HG03571 (cell line): ENCODE measurements at regions not wholly inside any gene's neighbourhood (a gene's known extent, or its start where the extent isn't known, plus 50 kb on each side); places are given as distances from the start of the nearest gene placed in this dataset.
"Not testable (repeated sequence)": the region's sequence is repeated elsewhere in the genome, so short reads cannot be mapped to it uniquely, and the experiment has no call there.

Source experiments
- ATAC-seq: cut with Tn5 transposase; IDR thresholded peaks from one replicate; pipeline ENCODE4 v1.9.1; 2021; ENCODE audit not compliant: unreplicated experiment

DNA sequence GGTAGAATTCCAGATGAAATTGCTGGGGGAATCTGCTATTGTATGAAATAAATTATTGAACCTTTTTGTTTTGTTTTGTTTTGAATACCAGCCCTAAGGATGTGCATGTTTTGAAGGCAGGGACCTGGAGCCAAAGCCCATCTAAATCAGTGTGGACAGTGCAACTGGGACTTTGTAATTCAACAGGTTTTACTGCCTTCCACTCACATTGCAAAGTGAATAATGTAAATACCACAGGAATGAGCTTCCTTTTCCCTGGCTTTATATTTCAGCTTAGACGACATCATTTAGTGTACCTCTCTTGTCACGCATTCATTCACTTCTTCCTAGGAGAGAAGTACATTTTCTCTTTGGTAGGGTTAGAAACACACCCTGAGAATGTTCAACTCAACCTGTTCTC lies 795.0 kb downstream of the CENPC start:
- no peak for ATAC-seq

GRCh38 chr4:66746918-66747317 lies 798.4 kb downstream of the CENPC start:
- ATAC-seq, result not testable (repeated sequence)

- no peak for ATAC-seq
Measured at GRCh38 chr4:66741081-66741480, 804.2 kb downstream of the CENPC start.

DNA sequence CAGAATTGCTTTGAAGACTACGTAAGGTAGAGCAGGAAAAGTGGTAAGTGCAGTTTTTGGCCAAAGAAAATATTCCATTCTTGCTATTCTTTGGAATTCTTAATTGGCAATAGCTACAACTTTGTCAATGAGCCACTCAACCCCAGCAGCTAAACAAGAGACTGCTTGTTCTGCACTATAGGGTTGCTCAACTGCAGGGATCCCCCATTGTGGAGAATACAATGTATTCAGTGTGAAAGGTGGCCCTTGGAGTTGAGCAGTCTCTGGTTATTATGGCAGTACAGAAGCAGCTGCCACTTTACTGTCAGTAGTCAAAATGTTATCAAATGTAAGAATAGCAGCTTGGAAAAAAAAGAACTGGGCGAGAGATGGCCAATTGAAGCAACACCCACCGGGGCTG lies 808.7 kb downstream of the CENPC start:
- no peak for ATAC-seq

DNA sequence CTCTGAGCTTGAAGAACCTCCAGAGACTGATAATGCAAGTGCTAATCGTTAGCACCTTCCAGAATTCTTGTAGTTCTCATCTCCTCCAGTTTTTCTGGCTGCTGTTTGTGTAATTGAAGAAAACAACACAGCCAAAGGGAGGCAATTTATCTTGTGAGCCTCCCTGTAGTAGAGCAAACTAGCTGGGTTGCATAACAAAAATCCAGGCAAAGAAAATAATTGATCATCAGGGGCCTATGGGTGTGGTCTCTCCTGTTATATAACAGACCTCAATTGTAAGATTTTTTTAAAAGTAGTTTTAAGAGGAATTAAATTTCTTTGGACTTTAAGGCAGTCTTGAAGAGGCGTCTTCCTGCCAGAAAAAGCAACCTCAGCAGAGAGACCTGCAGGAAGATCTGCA lies 817.0 kb downstream of the CENPC start:
- no peak for ATAC-seq

GRCh38 chr4:66712301-66712921 lies 832.9 kb downstream of the CENPC start:
- ATAC-seq, result not testable (repeated sequence)

GRCh38 chr4:66704243-66704642 lies 841.1 kb downstream of the CENPC start:
- ATAC-seq, result no peak

- ATAC-seq, result no peak
Measured at GRCh38 chr4:66694739-66695138, 850.6 kb downstream of the CENPC start.

DNA sequence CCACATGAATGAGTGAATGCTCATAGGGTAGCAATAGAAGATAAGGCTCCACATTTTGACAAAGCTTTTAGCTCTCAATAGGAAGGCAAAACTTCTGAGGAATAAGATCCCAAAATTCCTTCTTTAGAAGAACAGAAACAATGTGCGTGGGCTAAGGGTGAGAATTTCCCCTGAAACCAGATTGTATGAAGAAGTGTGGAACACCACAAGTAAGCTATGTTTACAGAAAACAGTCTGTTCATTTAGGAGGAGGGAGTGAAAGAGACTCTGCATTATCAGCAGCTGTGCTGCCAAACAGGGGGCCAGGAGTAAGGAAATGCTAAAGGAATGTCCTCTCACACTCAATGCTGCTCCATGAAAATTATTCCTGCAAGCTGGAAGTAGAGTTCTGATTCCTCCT lies 851.6 kb downstream of the CENPC start:
- no peak for ATAC-seq

DNA sequence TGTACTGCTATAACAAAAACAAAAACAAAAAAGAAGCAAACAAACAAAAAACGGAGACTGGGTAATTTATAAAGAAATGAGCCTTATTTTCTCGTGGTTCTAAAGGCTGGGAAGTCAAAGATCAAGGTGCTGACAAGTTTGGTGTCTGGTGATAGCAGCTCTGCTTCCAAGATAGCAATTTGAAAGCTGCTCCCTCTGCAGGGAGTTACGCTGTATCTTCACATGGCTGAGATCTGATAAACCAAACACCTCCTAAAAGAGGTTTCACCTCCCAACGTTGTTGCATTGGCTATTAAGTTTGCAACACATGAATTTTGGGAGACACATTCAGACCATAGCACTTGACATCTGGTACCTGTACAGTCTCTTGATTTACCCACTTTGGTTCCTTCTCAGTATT lies 854.2 kb downstream of the CENPC start:
- no peak for ATAC-seq

- ATAC-seq, result no peak
Measured at GRCh38 chr4:66688674-66689073, 856.6 kb downstream of the CENPC start.

DNA sequence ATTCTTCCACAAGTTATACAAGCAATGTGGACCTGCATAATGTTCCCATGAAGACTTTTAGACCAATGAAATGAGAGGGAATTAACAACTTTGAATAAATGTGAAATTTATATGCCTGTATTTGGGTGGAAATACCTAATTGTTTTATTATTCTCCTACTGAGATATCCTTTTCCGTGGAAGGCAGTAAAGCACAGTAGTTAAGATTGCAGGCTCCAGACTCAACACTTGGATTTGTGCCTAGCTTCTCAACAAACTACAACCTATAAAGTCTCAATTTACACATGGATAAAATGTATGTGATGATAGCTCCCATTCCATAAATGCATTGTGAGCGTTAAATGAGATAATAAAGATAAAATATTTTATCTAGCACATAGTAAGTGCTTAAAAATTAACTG lies 857.8 kb downstream of the CENPC start:
- ATAC-seq, result no peak

- ATAC-seq, result no peak
Measured at GRCh38 chr4:66681962-66682361, 863.3 kb downstream of the CENPC start.

DNA sequence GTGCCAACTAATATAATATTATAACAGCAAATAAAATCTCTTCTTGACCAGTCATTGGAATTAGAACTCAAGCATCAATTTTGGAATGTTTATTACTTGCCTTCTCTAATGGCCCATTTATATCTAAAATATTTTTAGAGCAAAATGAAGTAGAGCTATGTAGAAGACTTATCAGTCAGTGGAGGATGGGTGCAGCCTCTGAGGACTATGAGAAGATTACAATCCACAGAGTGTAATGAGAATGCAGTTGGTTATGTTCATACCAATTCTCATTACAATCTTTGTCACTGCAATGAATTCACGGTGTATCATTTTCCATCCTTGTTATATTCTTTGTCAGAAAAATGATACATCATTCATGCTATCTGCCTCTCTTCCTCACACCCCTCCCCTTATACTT lies 878.1 kb downstream of the CENPC start:
- no peak for ATAC-seq

DNA sequence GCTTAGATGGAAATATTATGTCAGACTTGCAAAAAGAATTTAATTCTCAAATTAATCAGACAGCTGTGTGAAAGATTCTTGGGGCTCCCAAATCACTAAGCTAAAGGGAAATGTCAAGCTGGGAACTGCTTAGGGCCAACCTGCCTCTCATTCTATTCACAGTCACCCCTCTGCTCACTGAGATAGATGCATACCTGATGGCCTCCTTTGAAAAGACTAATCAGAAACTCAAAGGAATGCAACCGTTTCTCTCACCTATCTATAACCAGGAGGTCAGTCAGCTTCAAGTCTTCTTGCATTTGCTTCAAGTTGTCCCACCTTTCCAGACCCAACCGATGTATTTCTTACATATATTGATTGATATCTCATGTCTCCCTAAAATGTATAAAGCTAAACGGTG lies 882.7 kb downstream of the CENPC start:
- ATAC-seq, result no peak

DNA sequence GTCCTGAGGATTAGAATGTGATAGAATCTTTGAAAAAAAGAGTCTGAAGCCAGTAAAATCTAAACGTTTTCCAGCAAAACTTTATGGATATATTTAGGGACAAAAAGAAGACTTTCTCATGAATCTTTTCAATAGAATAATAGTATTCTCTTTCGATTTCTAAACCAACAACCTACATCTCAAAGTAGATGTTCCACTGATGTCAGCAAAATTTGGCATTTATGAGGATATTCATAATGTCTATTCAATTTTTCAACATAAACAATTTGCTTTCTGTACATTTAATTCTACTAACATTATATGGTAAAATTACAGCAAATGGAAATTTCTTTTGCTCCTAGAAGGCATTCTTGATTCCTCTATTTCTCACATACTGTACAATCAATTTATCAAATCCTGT lies 886.5 kb downstream of the CENPC start:
- ATAC-seq, result no peak

DNA sequence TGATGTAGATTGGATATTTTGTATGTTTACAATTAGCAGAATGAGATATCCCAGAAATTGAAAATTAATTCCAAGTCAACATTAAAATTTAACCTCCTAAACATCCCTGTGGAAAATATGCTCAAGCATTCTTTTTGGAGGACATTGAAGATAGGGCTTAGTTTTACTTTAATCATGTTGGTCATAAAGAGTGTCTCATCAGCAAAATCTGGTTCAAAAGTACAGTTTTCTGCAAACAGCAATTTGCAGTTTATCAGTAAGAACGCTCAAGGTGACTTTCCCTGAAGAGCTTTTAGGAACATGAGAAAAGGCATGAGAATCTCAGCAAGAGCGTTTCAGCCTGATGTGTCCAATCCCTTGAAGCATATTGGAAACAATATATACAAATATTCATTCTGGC lies 889.8 kb downstream of the CENPC start:
- no peak for ATAC-seq

DNA sequence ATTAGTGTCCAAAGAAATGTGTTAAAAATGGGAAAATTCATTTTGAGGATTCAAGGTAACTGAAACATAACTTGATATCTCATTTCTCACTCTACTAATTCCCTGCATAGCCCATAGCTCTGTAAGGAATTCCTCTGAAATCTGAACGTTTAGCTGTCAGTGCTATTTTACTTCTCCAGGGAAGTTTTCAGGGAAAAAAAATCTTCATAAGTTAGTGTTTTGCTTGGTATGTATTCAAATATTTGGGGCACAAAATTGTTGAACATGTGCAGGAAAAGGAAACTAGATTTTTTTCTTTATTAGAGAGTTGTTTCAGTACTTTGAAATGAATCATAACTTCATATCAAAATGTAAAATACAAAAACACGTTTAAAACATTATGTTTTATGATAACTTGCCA lies 891.4 kb downstream of the CENPC start:
- no peak for ATAC-seq

DNA sequence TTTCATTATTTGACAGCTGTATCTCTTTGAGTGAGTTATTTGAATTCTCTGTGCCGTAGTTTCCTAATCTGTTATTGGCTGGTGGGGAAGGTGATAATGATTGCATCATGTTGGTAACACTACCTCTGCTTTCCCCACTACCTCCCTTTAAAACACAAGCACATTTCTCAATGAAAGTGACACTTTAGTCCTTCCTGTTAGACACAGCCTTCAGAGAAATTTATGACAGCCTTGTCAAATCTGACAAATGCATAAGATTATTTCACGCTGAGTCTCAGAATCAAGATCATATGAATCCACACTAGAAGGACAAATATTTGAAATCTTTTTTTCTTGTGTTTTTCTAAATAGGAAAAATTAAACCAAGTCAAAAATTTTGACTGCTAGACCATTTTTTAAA lies 896.1 kb downstream of the CENPC start:
- no peak for ATAC-seq

- ATAC-seq, result no peak
Measured at GRCh38 chr4:66647926-66648325, 897.4 kb downstream of the CENPC start.

- ATAC-seq, result no peak
Measured at GRCh38 chr4:66647476-66647875, 897.8 kb downstream of the CENPC start.

DNA sequence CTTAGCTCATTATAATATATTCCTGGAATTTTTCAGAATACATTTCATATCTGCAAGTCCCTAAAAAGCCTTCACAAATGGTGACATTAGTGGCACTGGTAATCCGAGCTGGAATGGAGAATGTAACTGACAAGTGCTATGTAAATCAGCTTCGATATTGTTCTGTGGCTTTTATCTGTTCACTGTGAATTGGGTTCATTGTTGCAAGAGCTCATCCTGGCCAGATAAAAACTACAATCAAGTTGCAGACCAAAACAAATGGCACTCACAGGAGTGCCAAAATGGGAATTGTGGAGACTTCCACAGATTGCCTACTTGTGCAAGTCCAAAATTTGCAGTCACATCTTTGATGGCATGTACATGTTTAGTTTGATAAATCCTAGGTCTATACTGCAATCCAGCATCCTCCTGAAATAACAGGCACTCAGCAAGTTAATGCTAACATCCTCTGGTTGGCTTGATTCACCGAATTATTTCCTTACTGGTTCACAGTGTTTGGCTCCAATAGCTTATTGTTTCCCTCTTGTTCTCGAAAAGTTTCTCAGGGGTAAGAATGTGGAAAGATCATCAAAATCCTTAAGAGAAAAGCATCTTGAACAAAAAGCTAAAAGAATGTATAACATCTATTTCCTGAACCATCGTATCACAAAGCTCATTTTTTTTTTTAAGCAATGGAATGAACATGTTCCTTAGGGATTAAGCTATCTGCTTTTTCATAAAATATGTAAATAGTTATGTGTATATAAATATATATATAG lies 904.9 kb downstream of the CENPC start:
- ATAC-seq, result no peak

GRCh38 chr4:66639361-66639760 lies 905.9 kb downstream of the CENPC start:
- ATAC-seq, result no peak
